OCI-LY3 (cell line): ENCODE measurements at regions not wholly inside any gene's neighbourhood (a gene's known extent, or its start where the extent isn't known, plus 50 kb on each side); places are given as distances from the start of the nearest gene placed in this dataset.

ENCODE experiments used
- H2AFZ ChIP-seq: fragments of 200-600, 300-600 bp; shearing (Covaris generic); 2 replicates; pipeline ENCODE4 v1.6.0; 2014; ENCODE audit warnings: antibody characterized with exemption, low read depth, low read length
- H3K27ac ChIP-seq: fragments of 200-600, 300-600 bp; sonication (generic); 2 replicates; pipeline ENCODE4 v1.5.1; 2014; ENCODE audit warnings: mild to moderate bottlenecking, low read length, moderate library complexity, mixed read lengths
- H3K27me3 ChIP-seq: fragments of 200-600, 300-600 bp; sonication (generic); 2 replicates; pipeline ENCODE4 v1.6.1; 2014; ENCODE audit warnings: low read depth, low read length, mixed read lengths
- H3K36me3 ChIP-seq: fragments of 200-600, 300-600 bp; sonication (generic); replicated peaks from 2 replicates; pipeline ENCODE3; 2014; ENCODE audit warnings: low read depth, low read length, mixed read lengths
- H3K4me1 ChIP-seq: fragments of 300-600, 200-600 bp; sonication (generic); 2 replicates; pipeline ENCODE4 v1.6.1; 2014; ENCODE audit warnings: low read length, mixed read lengths
- H3K4me2 ChIP-seq: fragments of 200-600, 300-600 bp; sonication (generic); 2 replicates; pipeline ENCODE4 v1.6.1; 2014; ENCODE audit warnings: low read length, mixed read lengths
- H3K4me3 ChIP-seq: fragments of 300-600, 200-600 bp; sonication (generic); 2 replicates; pipeline ENCODE4 v1.5.1; 2014; ENCODE audit warnings: antibody characterized with exemption, mild to moderate bottlenecking, low read length, moderate library complexity
- H3K79me2 ChIP-seq: fragments of 300-600, 200-600 bp; shearing (Covaris generic); 2 replicates; pipeline ENCODE4 v1.6.1; 2014; ENCODE audit warnings: mild to moderate bottlenecking, low read length, mixed read lengths
- H3K9ac ChIP-seq: fragments of 300-600, 200-600 bp; shearing (Covaris generic); 2 replicates; pipeline ENCODE4 v1.6.0; 2014; ENCODE audit warnings: mild to moderate bottlenecking, low read length, moderate library complexity
- H3K9me3 ChIP-seq: fragments of 200-600, 300-600 bp; shearing (Covaris generic); 2 replicates; pipeline ENCODE4 v1.6.1; 2014; ENCODE audit warnings: low read length, mixed read lengths; ENCODE audit not compliant: insufficient read depth
- H4K20me1 ChIP-seq: fragments of 200-600, 300-600 bp; sonication (generic); 2 replicates; pipeline ENCODE4 v1.6.1; 2016; ENCODE audit warnings: low read length, mixed read lengths; ENCODE audit not compliant: insufficient read depth
- EZH2phosphoT487 ChIP-seq: fragments of 200-600 bp; shearing (Covaris generic); IDR thresholded peaks from 2 replicates; pipeline ENCODE4 v1.6.1; 2018; ENCODE audit warnings: antibody characterized with exemption, mixed run types, low read depth
- TF ChIP-seq, protein P1 (sequence below): fragments of 200-600, 300-600 bp; sonication (generic); IDR thresholded peaks from 2 replicates; pipeline ENCODE4 v1.5.1; 2014; ENCODE audit warnings: antibody characterized with exemption, low read length, low read depth

- no peaks in the 10 kb centered on the region for H3K79me2 ChIP-seq
- no peak overlapping the region for H3K4me3 ChIP-seq
- H3K9ac ChIP-seq, result no peak overlapping the region
- no peaks in the 10 kb centered on the region for H3K36me3 ChIP-seq
- no peak overlapping the region for H3K27ac ChIP-seq
- H3K27me3 ChIP-seq, result no peaks in the 10 kb centered on the region
- H2AFZ ChIP-seq, result no peak overlapping the region
- no peak overlapping the region for H3K4me2 ChIP-seq
- H3K4me1 ChIP-seq, result no peaks in the 10 kb centered on the region
- H4K20me1 ChIP-seq, result no peaks in the 10 kb centered on the region
- TF ChIP-seq, protein P1, sequence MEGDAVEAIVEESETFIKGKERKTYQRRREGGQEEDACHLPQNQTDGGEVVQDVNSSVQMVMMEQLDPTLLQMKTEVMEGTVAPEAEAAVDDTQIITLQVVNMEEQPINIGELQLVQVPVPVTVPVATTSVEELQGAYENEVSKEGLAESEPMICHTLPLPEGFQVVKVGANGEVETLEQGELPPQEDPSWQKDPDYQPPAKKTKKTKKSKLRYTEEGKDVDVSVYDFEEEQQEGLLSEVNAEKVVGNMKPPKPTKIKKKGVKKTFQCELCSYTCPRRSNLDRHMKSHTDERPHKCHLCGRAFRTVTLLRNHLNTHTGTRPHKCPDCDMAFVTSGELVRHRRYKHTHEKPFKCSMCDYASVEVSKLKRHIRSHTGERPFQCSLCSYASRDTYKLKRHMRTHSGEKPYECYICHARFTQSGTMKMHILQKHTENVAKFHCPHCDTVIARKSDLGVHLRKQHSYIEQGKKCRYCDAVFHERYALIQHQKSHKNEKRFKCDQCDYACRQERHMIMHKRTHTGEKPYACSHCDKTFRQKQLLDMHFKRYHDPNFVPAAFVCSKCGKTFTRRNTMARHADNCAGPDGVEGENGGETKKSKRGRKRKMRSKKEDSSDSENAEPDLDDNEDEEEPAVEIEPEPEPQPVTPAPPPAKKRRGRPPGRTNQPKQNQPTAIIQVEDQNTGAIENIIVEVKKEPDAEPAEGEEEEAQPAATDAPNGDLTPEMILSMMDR, result no peak
- TF ChIP-seq EZH2phosphoT487, result no peak
- no peaks in the 10 kb centered on the region for H3K9me3 ChIP-seq
Measured at GRCh38 chr15:46137443-46137842, 502.6 kb downstream of the SQOR start.

- Histone ChIP-seq H3K27me3 (no peaks in the 10 kb centered on the region), H3K79me2 (no peaks in the 10 kb centered on the region)
Measured at GRCh38 chr15:46146002-46146401, 511.2 kb downstream of the SQOR start.

GRCh38 chr15:46146915-46147314 lies 512.1 kb downstream of the SQOR start:
- TF ChIP-seq, protein P1, result no peak
- no peak for TF ChIP-seq EZH2phosphoT487

More at GRCh38 chr15:46146002-46146401, 511.2 kb downstream of the SQOR start:
- Histone ChIP-seq H3K4me1 (no peaks in the 10 kb centered on the region), H3K27ac (no peak overlapping the region), H3K9ac (no peak overlapping the region), H3K9me3 (no peaks in the 10 kb centered on the region), H3K4me2 (no peak overlapping the region), H3K36me3 (no peaks in the 10 kb centered on the region), H3K4me3 (no peak overlapping the region), H4K20me1 (no peaks in the 10 kb centered on the region), H2AFZ (no peak overlapping the region)
- TF ChIP-seq EZH2phosphoT487, result no peak
- TF ChIP-seq, protein P1, result no peak

GRCh38 chr15:46151786-46152185 lies 517.0 kb downstream of the SQOR start:
- Histone ChIP-seq H3K9me3 (no peaks in the 10 kb centered on the region), H3K79me2 (no peaks in the 10 kb centered on the region), H3K27me3 (no peaks in the 10 kb centered on the region; the same call in 1 of the 2 replicates), H3K4me3 (no peak overlapping the region), H3K4me1 (no peaks in the 10 kb centered on the region), H3K27ac (no peak overlapping the region), H3K9ac (no peak overlapping the region), H2AFZ (no peak overlapping the region), H3K36me3 (no peaks in the 10 kb centered on the region), H4K20me1 (no peaks in the 10 kb centered on the region), H3K4me2 (no peak overlapping the region)
- no peak for TF ChIP-seq EZH2phosphoT487
- TF ChIP-seq, protein P1, result no peak

More at GRCh38 chr15:46146915-46147314, 512.1 kb downstream of the SQOR start:
- Histone ChIP-seq H3K27ac (no peak overlapping the region), H2AFZ (no peak overlapping the region), H3K4me3 (no peak overlapping the region), H3K79me2 (no peaks in the 10 kb centered on the region), H4K20me1 (no peaks in the 10 kb centered on the region), H3K9me3 (no peaks in the 10 kb centered on the region), H3K36me3 (no peaks in the 10 kb centered on the region), H3K4me2 (no peak overlapping the region), H3K27me3 (no peaks in the 10 kb centered on the region), H3K9ac (no peak overlapping the region), H3K4me1 (no peaks in the 10 kb centered on the region)
